ENCODE measurements at regions not wholly inside any gene's neighbourhood (a gene's known extent, or its start where the extent isn't known, plus 50 kb on each side); places are given as distances from the start of the nearest gene placed in this dataset.

GRCh38 chr10:123240250-123240649 is 86.0 kb downstream of the BUB3 start:
- POLR2A ChIA-PET, result no interaction called here
- Histone ChIP-seq H3K9me3 (replicated peaks; ENCODE audit: control insufficient read depth, insufficient read depth, low read depth, low read length) (no peaks in the 10 kb centered on the region; the same call in 1 of the 2 replicates), H3K4me2 (ENCODE audit: insufficient read depth, low read length) (no peak overlapping the region), H4K20me1 (replicated peaks; ENCODE audit: control insufficient read depth, insufficient read depth, low read length) (no peaks in the 10 kb centered on the region), H3K9ac (ENCODE audit: insufficient read depth in 1 of 2, low read depth in 2 of 2, low read length in 2 of 2) (no peak overlapping the region), H3K4me3 (no peak overlapping the region), H3K79me2 (ENCODE audit: control insufficient read depth, insufficient read depth, low read length) (no peaks in the 10 kb centered on the region), H3K27ac (ENCODE audit: extremely low read depth, low read depth, low read length) (no peak overlapping the region), H3K36me3 (ENCODE audit: control insufficient read depth, insufficient read depth, low read length) (no peaks in the 10 kb centered on the region), H3K27me3 (ENCODE audit: control insufficient read depth in 2 of 2, insufficient read depth in 2 of 2, low read length in 2 of 2) (no peaks in the 10 kb centered on the region), H3K4me1 (replicated peaks in 1 of 2; ENCODE audit: control insufficient read depth in 2 of 2, insufficient read depth in 2 of 2, low read length in 2 of 2) (no peaks in the 10 kb centered on the region), H3K9me1 (ENCODE audit: control insufficient read depth, insufficient read depth, low read length) (no peaks in the 10 kb centered on the region), H2AFZ (ENCODE audit: low read depth, low read length) (no peak overlapping the region)
- 0% methylated on average over 3 of the region's 3 CpGs for WGBS (ENCODE audit: insufficient coverage, low coverage, missing lambda C conversion rate)
- no peak for TF ChIP-seq NUFIP1 (IDR thresholded peaks at IDR 0.05; ENCODE audit: partially characterized antibody)
- TF ChIP-seq ZBTB8A (IDR thresholded peaks at IDR 0.05; ENCODE audit: partially characterized antibody), result no peak
- no peak for ATAC-seq
- BruUV-seq (replicated peaks), result no TSS peak
- in situ Hi-C loops (cut with MboI), result no loop called here
- CTCF ChIA-PET (ENCODE audit: low intra/inter-chr PET ratio), result no interaction called here
- no peak for FAIRE-seq
- intact Hi-C loops (cut with micrococcal nuclease), result no loop called here
- DNase-seq (ENCODE audit: extremely low read depth in 1 of 4, low spot score in 3 of 4), result no peak

DNA sequence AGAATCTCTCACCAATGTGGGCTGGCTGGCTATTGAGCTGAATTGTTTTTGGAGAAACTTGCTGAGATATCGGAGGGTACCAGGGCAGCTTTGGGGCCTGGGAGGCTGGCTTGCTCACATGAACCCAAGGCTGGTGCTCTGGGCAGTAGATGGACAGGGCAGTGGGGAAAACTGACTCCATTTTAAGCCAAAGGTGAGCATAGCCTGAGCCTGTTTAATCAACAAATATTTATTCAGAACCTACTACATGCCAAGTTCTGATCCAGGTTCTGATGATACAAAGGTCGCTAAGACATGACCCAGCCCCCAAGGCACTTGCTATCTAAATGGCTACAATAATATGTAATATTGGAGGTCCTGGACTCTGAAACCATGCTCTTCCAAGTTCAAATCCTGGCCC is 86.6 kb downstream of the BUB3 start:
- POLR2A ChIA-PET, result no interaction called here
- DNase-seq (ENCODE audit: extremely low read depth in 1 of 4, low spot score in 3 of 4) (no peak), ATAC-seq (no peak), FAIRE-seq (no peak)
- Histone ChIP-seq H3K4me3 (no peak overlapping the region), H3K79me2 (ENCODE audit: control insufficient read depth, insufficient read depth, low read length) (no peaks in the 10 kb centered on the region), H3K4me1 (replicated peaks in 1 of 2; ENCODE audit: control insufficient read depth in 2 of 2, insufficient read depth in 2 of 2, low read length in 2 of 2) (no peaks in the 10 kb centered on the region), H3K9me3 (replicated peaks; ENCODE audit: control insufficient read depth, insufficient read depth, low read depth, low read length) (no peaks in the 10 kb centered on the region), H3K9ac (ENCODE audit: insufficient read depth in 1 of 2, low read depth in 2 of 2, low read length in 2 of 2) (no peak overlapping the region), H3K27ac (ENCODE audit: extremely low read depth, low read depth, low read length) (no peak overlapping the region), H3K27me3 (ENCODE audit: control insufficient read depth in 2 of 2, insufficient read depth in 2 of 2, low read length in 2 of 2) (no peaks in the 10 kb centered on the region), H3K4me2 (ENCODE audit: insufficient read depth, low read length) (no peak overlapping the region), H3K36me3 (ENCODE audit: control insufficient read depth, insufficient read depth, low read length) (no peaks in the 10 kb centered on the region), H3K9me1 (ENCODE audit: control insufficient read depth, insufficient read depth, low read length) (no peaks in the 10 kb centered on the region), H2AFZ (ENCODE audit: low read depth, low read length) (no peak overlapping the region), H4K20me1 (replicated peaks; ENCODE audit: control insufficient read depth, insufficient read depth, low read length) (no peaks in the 10 kb centered on the region)
- intact Hi-C loops (cut with micrococcal nuclease) (no loop called here), in situ Hi-C loops (cut with MboI) (no loop called here)
- no TSS peak for BruUV-seq (replicated peaks)
- CTCF ChIA-PET (ENCODE audit: low intra/inter-chr PET ratio), result no interaction called here
- 0% methylated on average over 1 of the region's 2 CpGs for WGBS (ENCODE audit: insufficient coverage, low coverage, missing lambda C conversion rate)
- no peak for TF ChIP-seq ZBED1 (IDR thresholded peaks at IDR 0.05)
- no peak for TF ChIP-seq CC2D1A (IDR thresholded peaks at IDR 0.05)
- no peak for TF ChIP-seq KDM2B (CRISPR knock-in tag; IDR thresholded peaks at IDR 0.05)
- no peak for TF ChIP-seq GTF2F1 (IDR thresholded peaks at IDR 0.05; ENCODE audit: low read depth, low read length)
- TF ChIP-seq KDM5B (IDR thresholded peaks at IDR 0.05; ENCODE audit: insufficient replicate concordance, low read depth, low read length), result no peak
- TF ChIP-seq CREM (IDR thresholded peaks at IDR 0.05; ENCODE audit: low read depth), result no peak
- no peak for TF ChIP-seq PML (IDR thresholded peaks at IDR 0.05; ENCODE audit: low read length)
- TF ChIP-seq JUNB (CRISPR knock-in tag; conservative IDR thresholded peaks at IDR 0.05), result no peak
- TF ChIP-seq SIRT6 (IDR thresholded peaks at IDR 0.05; ENCODE audit: low read depth, low read length), result no peak
- no peak for TF ChIP-seq CBX5 (IDR thresholded peaks at IDR 0.05; ENCODE audit: borderline replicate concordance, low read depth)
- no peak for TF ChIP-seq ZNF395 (CRISPR knock-in tag; IDR thresholded peaks at IDR 0.05)
- no peak for TF ChIP-seq POLR3A (IDR thresholded peaks at IDR 0.05; ENCODE audit: borderline replicate concordance, extremely low read depth, insufficient read depth, insufficient read length)
- TF ChIP-seq BRD9 (IDR thresholded peaks at IDR 0.05; ENCODE audit: low read depth, partially characterized antibody), result no peak
- no peak for TF ChIP-seq SREBF2 (CRISPR knock-in tag; IDR thresholded peaks at IDR 0.05)
- no peak for TF ChIP-seq FOS (IDR thresholded peaks at IDR 0.05; ENCODE audit: extremely low read depth, insufficient read length)
- TF ChIP-seq, protein P1, sequence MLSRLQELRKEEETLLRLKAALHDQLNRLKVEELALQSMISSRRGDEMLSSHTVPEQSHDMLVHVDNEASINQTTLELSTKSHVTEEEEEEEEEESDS (CRISPR knock-in tag; IDR thresholded peaks at IDR 0.05), result no peak
- no peak for TF ChIP-seq ZNF695 (CRISPR knock-in tag; IDR thresholded peaks at IDR 0.05)
- no peak for TF ChIP-seq STAT5A (IDR thresholded peaks at IDR 0.05; ENCODE audit: borderline replicate concordance, low read length)
